Adrenal gland (tissue), 9 donors: ENCODE measurements at regions not wholly inside any gene's neighbourhood (a gene's known extent, or its start where the extent isn't known, plus 50 kb on each side); places are given as distances from the start of the nearest gene placed in this dataset.

Experiments
- DNase-seq, 7 donors: peaks; one replicate each; pipeline ENCODE4 v3.0.0-alpha.2; 2019 to 2020
- H3K27ac ChIP-seq, 5 donors: fragments of 200-600 bp; sonication (generic) in 4 of 5; 1 replicate in 3 of 5; 2 replicates in 2 of 5; pipeline versions ENCODE4 v1.5.1 to v1.8.0; 2016 to 2020; ENCODE audit warnings: mild to moderate bottlenecking in 1 of 5
- H3K27me3 ChIP-seq: fragments of 200-600 bp; 2 replicates; pipeline ENCODE4 v1.8.0; 2021
- H3K36me3 ChIP-seq, 2 donors: fragments of 200-600 bp; replicated peaks in 1 of 2; 1 replicate in 1 of 2; 2 replicates in 1 of 2; pipeline versions ENCODE4 v1.5.1 to v1.8.0; 2018 to 2022
- H3K4me1 ChIP-seq, 2 donors: fragments of 200-600 bp; replicated peaks in 1 of 2; 1 replicate in 1 of 2; 2 replicates in 1 of 2; pipeline versions ENCODE4 v1.5.1 to v1.8.0; 2018 to 2021
- H3K4me3 ChIP-seq, 4 donors: fragments of 200-600 bp; sonication (generic) in 3 of 4; one replicate each; pipeline ENCODE4 v1.5.1; 2016 to 2018
- H3K9me3 ChIP-seq, 3 donors: fragments of 200-600 bp; sonication (generic) in 1 of 3; replicated peaks in 1 of 3; 1 replicate in 2 of 3; 2 replicates in 1 of 3; pipeline versions ENCODE4 v1.5.1 to v1.8.0; 2016 to 2021
- POLR2A ChIP-seq, 2 donors: fragments of 450-650 bp; IDR thresholded peaks; one replicate each; pipeline ENCODE4 v1.6.1; 2017; ENCODE audit warnings: antibody characterized with exemption in 2 of 2, mild to moderate bottlenecking in 2 of 2, moderate library complexity in 1 of 2
- WGBS, 4 donors: extraction: QIAGEN DNeasy Blood & Tissue Kit in 2 of 4; methylation state at CpG; one replicate each; pipeline versions ENCODE4 v1.1.5 to v1.1.7; 2013 to 2017; 5-methylcytosine and 5-hydroxymethylcytosine counted together
- intact Hi-C, 2 donors: fragments of 100-400 bp; cut with DNase I; formaldehyde crosslinking; loops; one replicate each; pipeline versions ENCODE4 v1.14.1 to v1.15.0; 2022 to 2023
- TF ChIP-seq, protein P1 (sequence below), 6 experiments: fragments of 450-650 bp in 4 of 6; fragments of 200-600 bp in 2 of 6; sonication (generic) in 1 of 6; IDR thresholded peaks; 1 replicate in 5 of 6; 2 replicates in 1 of 6; pipeline versions ENCODE4 v1.5.1 to v1.8.0; 2016 to 2021; ENCODE audit warnings: antibody characterized with exemption in 6 of 6, mild to moderate bottlenecking in 2 of 6, moderate library complexity in 1 of 6
- donor health status: healthy with polysubstance abuse.
- donor health status: Bipolar disorder and iron deficiency.
- donor health status: DM: yes; HTN: yes; CAD: no.
- donor health status: DM: no; HTN: no; CAD: no.
- donor health status: DM: no; HTN: no; CAD: no.

DNA sequence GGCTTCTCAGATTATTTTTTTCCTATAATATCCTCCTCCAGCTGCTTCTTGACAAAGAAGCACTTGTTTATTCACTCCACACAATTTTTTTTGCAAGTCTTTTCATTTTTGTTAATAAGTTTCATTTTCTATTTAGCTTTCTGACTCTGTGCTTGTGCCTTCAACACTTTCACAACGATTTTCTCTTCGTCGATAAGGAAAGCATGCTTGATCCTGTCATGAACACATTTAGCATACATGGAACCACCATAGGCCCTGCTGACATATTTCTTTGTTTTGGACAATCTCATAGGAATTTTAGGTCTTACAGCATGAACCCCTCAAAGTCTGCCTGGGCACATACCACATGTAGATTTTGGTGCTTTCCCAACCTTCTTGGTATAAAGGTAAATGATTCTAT lies 346.0 kb downstream of the KCNRG start:
- H3K36me3 ChIP-seq = no peaks in the 10 kb centered on the region
- H3K27me3 ChIP-seq = no peaks in the 10 kb centered on the region
- no peak overlapping the region for H3K27ac ChIP-seq
- no peak for DNase-seq
- H3K4me3 ChIP-seq = no peak overlapping the region
- no peaks in the 10 kb centered on the region for H3K9me3 ChIP-seq
- TF ChIP-seq, protein P1, sequence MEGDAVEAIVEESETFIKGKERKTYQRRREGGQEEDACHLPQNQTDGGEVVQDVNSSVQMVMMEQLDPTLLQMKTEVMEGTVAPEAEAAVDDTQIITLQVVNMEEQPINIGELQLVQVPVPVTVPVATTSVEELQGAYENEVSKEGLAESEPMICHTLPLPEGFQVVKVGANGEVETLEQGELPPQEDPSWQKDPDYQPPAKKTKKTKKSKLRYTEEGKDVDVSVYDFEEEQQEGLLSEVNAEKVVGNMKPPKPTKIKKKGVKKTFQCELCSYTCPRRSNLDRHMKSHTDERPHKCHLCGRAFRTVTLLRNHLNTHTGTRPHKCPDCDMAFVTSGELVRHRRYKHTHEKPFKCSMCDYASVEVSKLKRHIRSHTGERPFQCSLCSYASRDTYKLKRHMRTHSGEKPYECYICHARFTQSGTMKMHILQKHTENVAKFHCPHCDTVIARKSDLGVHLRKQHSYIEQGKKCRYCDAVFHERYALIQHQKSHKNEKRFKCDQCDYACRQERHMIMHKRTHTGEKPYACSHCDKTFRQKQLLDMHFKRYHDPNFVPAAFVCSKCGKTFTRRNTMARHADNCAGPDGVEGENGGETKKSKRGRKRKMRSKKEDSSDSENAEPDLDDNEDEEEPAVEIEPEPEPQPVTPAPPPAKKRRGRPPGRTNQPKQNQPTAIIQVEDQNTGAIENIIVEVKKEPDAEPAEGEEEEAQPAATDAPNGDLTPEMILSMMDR (IDR thresholded peaks at IDR 0.05) = no peak
- no peak for TF ChIP-seq POLR2A (IDR thresholded peaks at IDR 0.05)
- intact Hi-C loops = no loop called here
- peaks cover 20 to 28% of the 10 kb centered on the region in 2 donors for H3K4me1 ChIP-seq
- 43 to 84% (median 54%) methylated on average over 3 of the region's 3 CpGs for WGBS, 4 donors

GRCh38 chr13:50365408-50366391 lies 350.5 kb downstream of the KCNRG start:
- no peak for DNase-seq
- H3K27ac ChIP-seq = no peak overlapping the region
- H3K36me3 ChIP-seq = no peaks in the 10 kb centered on the region
- H3K4me3 ChIP-seq = no peak overlapping the region
- 86 to 91% (median 87%) methylated on average over 8 to 10 of the region's 10 CpGs for WGBS, 4 donors
- no peaks in the 10 kb centered on the region for H3K9me3 ChIP-seq
- no peaks in the 10 kb centered on the region for H3K27me3 ChIP-seq
- TF ChIP-seq POLR2A (IDR thresholded peaks at IDR 0.05) = no peak
- TF ChIP-seq, protein P1 (IDR thresholded peaks at IDR 0.05) = no peak
- H3K4me1 ChIP-seq = peaks cover 0 to 10% of the 10 kb centered on the region in 2 donors
- intact Hi-C loops = no loop called here

DNA sequence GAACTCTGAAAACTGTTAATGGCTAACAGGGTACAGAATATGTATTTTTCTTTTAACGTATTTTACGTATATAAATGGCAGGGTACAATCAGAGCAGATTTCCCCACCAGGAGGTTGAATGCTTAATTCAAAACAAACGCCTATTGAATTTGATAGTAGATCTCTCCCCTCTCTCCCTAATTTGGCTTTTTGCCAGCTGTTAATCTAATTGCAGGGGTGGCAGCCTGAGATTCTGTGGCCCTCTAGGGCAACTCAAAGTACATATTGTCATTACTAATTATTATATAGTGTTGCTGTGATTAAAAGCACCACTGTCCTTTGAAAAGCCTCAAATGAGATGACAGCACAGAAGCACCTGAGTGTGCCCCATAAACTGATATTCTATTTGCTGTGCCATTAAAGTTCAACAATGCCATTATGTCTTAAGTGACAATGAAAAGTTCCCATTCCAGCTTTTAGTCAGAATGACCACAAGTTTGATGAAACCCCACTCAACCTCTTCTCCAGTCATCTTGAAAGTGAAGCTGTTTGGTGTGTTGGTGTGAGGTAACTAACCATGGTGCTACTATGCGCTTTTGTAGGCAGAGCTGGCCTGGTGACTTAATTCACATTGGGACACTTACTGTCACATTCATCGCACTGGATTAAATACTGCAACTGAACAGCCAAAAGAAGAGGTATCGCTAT lies 351.4 kb downstream of the KCNRG start:
- Histone ChIP-seq H3K27me3 (no peaks in the 10 kb centered on the region), H3K4me3 (no peak overlapping the region), H3K27ac (no peak overlapping the region), H3K36me3 (no peaks in the 10 kb centered on the region), H3K9me3 (no peaks in the 10 kb centered on the region), H3K4me1 (peaks cover 0 to 10% of the 10 kb centered on the region in 2 donors)
- no peak for DNase-seq
- WGBS, 4 donors = 89 to 93% (median 89%) methylated on average over 6 of the region's 6 CpGs
- TF ChIP-seq, protein P1 (IDR thresholded peaks at IDR 0.05) = no peak
- no peak for TF ChIP-seq POLR2A (IDR thresholded peaks at IDR 0.05)
- intact Hi-C loops = no loop called here

GRCh38 chr13:50369646-50370045 lies 354.4 kb downstream of the KCNRG start:
- no peaks in the 10 kb centered on the region for H3K9me3 ChIP-seq
- H3K27ac ChIP-seq = no peak overlapping the region
- no peak for DNase-seq
- WGBS, 4 donors = 93 to 100% (median 95%) methylated on average over 2 of the region's 2 CpGs
- intact Hi-C loops = no loop called here
- TF ChIP-seq POLR2A (IDR thresholded peaks at IDR 0.05) = no peak
- TF ChIP-seq, protein P1 (IDR thresholded peaks at IDR 0.05) = no peak
- no peak overlapping the region for H3K4me3 ChIP-seq
- H3K36me3 ChIP-seq = no peaks in the 10 kb centered on the region
- H3K4me1 ChIP-seq = no peaks in the 10 kb centered on the region
- no peaks in the 10 kb centered on the region for H3K27me3 ChIP-seq
